ENCODE measurements at regions not wholly inside any gene's neighbourhood (a gene's known extent, or its start where the extent isn't known, plus 50 kb on each side); places are given as distances from the start of the nearest gene placed in this dataset.
"Not testable (repeated sequence)": the region's sequence is repeated elsewhere in the genome, so short reads cannot be mapped to it uniquely, and the experiment has no call there.

- not testable (repeated sequence) for DNase-seq
Observed at GRCh38 chr7:17440025-17440784, 141.8 kb downstream of the AHR start.

GRCh38 chr7:17440831-17441230 lies 142.4 kb downstream of the AHR start:
- no peak for DNase-seq

GRCh38 chr7:17441557-17441956 lies 143.1 kb downstream of the AHR start:
- no peak for DNase-seq

GRCh38 chr7:17444151-17444550 lies 145.7 kb downstream of the AHR start:
- DNase-seq, result no peak

GRCh38 chr7:17444673-17445072 lies 146.2 kb downstream of the AHR start:
- DNase-seq, result no peak

- no peak for DNase-seq
Observed at GRCh38 chr7:17446340-17446739, 147.9 kb downstream of the AHR start.

- no peak for DNase-seq
Observed at GRCh38 chr7:17447728-17448478, 149.5 kb downstream of the AHR start.

GRCh38 chr7:17448479-17449423 lies 150.3 kb downstream of the AHR start:
- no peak for DNase-seq

GRCh38 chr7:17456541-17456940 lies 158.1 kb downstream of the AHR start:
- DNase-seq, result no peak

GRCh38 chr7:17460001-17460400 lies 161.5 kb downstream of the AHR start:
- DNase-seq, result no peak

GRCh38 chr7:17460665-17461064 lies 162.2 kb downstream of the AHR start:
- no peak for DNase-seq

GRCh38 chr7:17462131-17462631 lies 163.7 kb downstream of the AHR start:
- DNase-seq, result no peak

GRCh38 chr7:17463511-17464085 lies 165.1 kb downstream of the AHR start:
- no peak for DNase-seq

- DNase-seq, result no peak
Observed at GRCh38 chr7:17466216-17466615, 167.8 kb downstream of the AHR start.

- no peak for DNase-seq
Observed at GRCh38 chr7:17467386-17467945, 169.0 kb downstream of the AHR start.

- DNase-seq, result no peak
Observed at GRCh38 chr7:17471325-17471724, 172.9 kb downstream of the AHR start.

GRCh38 chr7:17472518-17472917 lies 174.1 kb downstream of the AHR start:
- DNase-seq, result no peak

- no peak for DNase-seq
Observed at GRCh38 chr7:17472939-17473338, 174.5 kb downstream of the AHR start.

- no peak for DNase-seq
Observed at GRCh38 chr7:17474724-17475344, 176.4 kb downstream of the AHR start.

- no peak for DNase-seq
Observed at GRCh38 chr7:17477182-17477581, 178.7 kb downstream of the AHR start.

GRCh38 chr7:17481118-17481517 lies 182.7 kb downstream of the AHR start:
- DNase-seq, result no peak

GRCh38 chr7:17485368-17485767 lies 186.9 kb downstream of the AHR start:
- no peak for DNase-seq
